Epithelial cell of esophagus (primary cell): ENCODE measurements at regions not wholly inside any gene's neighbourhood (a gene's known extent, or its start where the extent isn't known, plus 50 kb on each side); places are given as distances from the start of the nearest gene placed in this dataset.
A peak's percentile ranks its signal among the peaks of the same experiment; 100 is the strongest.
"Not testable (repeated sequence)": the region's sequence is repeated elsewhere in the genome, so short reads cannot be mapped to it uniquely, and the experiment has no call there.

Experiments used
- DNase-seq: peaks from one replicate; pipeline ENCODE4 v3.0.0; 2010; ENCODE audit warnings: low read depth
- H3K4me3 ChIP-seq: 2 replicates; pipeline ENCODE4 v1.5.1; 2011; ENCODE audit warnings: mild to moderate bottlenecking, low read length, control low read depth
- CTCF ChIP-seq: IDR thresholded peaks from 2 replicates; pipeline ENCODE4 v1.5.1; 2011; ENCODE audit warnings: low read depth, mild to moderate bottlenecking, low read length, control low read depth, inconsistent platforms; ENCODE audit not compliant: insufficient read depth; ENCODE audit errors: missing control alignments

GRCh38 chr3:182644790-182645433 lies 148.4 kb upstream of the ATP11B start:
- DNase-seq = peak; percentile 87
- no peak overlapping the region for H3K4me3 ChIP-seq
- TF ChIP-seq CTCF = no peak

- no peak for TF ChIP-seq CTCF
- H3K4me3 ChIP-seq = no peak overlapping the region
- DNase-seq = peak; percentile 29
Measured at GRCh38 chr3:182650568-182651128, 142.7 kb upstream of the ATP11B start.

GRCh38 chr3:182651461-182651860 lies 141.8 kb upstream of the ATP11B start:
- DNase-seq = no peak
- no peak overlapping the region for H3K4me3 ChIP-seq
- no peak for TF ChIP-seq CTCF

GRCh38 chr3:182653065-182653464 lies 140.2 kb upstream of the ATP11B start:
- DNase-seq, H3K4me3 ChIP-seq: not testable (repeated sequence)

- no peak overlapping the region for H3K4me3 ChIP-seq
- peak; percentile 90 for DNase-seq
- no peak for TF ChIP-seq CTCF
Measured at GRCh38 chr3:182668541-182668940, 124.8 kb upstream of the ATP11B start.

GRCh38 chr3:182668974-182669373 lies 124.3 kb upstream of the ATP11B start:
- TF ChIP-seq CTCF = no peak
- peak; percentile 61 for DNase-seq
- H3K4me3 ChIP-seq = no peak overlapping the region

- no peak for DNase-seq
Measured at GRCh38 chr3:182671541-182671940, 121.8 kb upstream of the ATP11B start.

More at GRCh38 chr3:182671541-182671940, 121.8 kb upstream of the ATP11B start:
- no peak overlapping the region for H3K4me3 ChIP-seq
- no peak for TF ChIP-seq CTCF
